Ascending aorta (tissue), 2 donors: ENCODE measurements at regions not wholly inside any gene's neighbourhood (a gene's known extent, or its start where the extent isn't known, plus 50 kb on each side); places are given as distances from the start of the nearest gene placed in this dataset.

ENCODE experiments used
- DNase-seq, 2 donors: peaks; one replicate each; pipeline ENCODE4 v3.0.0-alpha.2; 2019; ENCODE audit warnings: low spot score in 2 of 2
- H3K27ac ChIP-seq, 2 donors: fragments of 200-600 bp; sonication (generic); one replicate each; pipeline ENCODE4 v1.5.1; 2016 to 2017; ENCODE audit warnings: mild to moderate bottlenecking in 1 of 2
- H3K27me3 ChIP-seq: fragments of 200-600 bp; sonication (generic); one replicate; pipeline ENCODE4 v1.5.1; 2017
- H3K36me3 ChIP-seq, 2 donors: fragments of 200-600 bp; sonication (generic); one replicate each; pipeline ENCODE4 v1.5.1; 2016
- H3K4me1 ChIP-seq, 2 donors: fragments of 200-600 bp; sonication (generic); one replicate each; pipeline ENCODE4 v1.5.1; 2016 to 2017; ENCODE audit warnings: mild to moderate bottlenecking in 1 of 2
- H3K4me3 ChIP-seq, 2 donors: fragments of 200-600 bp; sonication (generic); one replicate each; pipeline ENCODE4 v1.5.1; 2016 to 2017; ENCODE audit warnings: mild to moderate bottlenecking in 1 of 2
- H3K9me3 ChIP-seq, 2 donors: fragments of 200-600 bp; sonication (generic); one replicate each; pipeline ENCODE4 v1.5.1; 2016
- intact Hi-C: fragments of 100-400 bp; cut with DNase I; formaldehyde crosslinking; loops from one replicate; pipeline ENCODE4 v1.15.1; 2023
- TF ChIP-seq, protein P1 (sequence below), 3 experiments: fragments of 200-600 bp in 2 of 3; fragments of 450-650 bp in 1 of 3; sonication (generic) in 2 of 3; IDR thresholded peaks; one replicate each; pipeline ENCODE4 v1.5.1; 2016 to 2019; ENCODE audit warnings: antibody characterized with exemption in 3 of 3, mild to moderate bottlenecking in 1 of 3, moderate library complexity in 1 of 3

GRCh38 chr2:147016181-147016580, 828.6 kb upstream of the ACVR2A start:
- H3K9me3 ChIP-seq = no peaks in the 10 kb centered on the region
- TF ChIP-seq, protein P1, sequence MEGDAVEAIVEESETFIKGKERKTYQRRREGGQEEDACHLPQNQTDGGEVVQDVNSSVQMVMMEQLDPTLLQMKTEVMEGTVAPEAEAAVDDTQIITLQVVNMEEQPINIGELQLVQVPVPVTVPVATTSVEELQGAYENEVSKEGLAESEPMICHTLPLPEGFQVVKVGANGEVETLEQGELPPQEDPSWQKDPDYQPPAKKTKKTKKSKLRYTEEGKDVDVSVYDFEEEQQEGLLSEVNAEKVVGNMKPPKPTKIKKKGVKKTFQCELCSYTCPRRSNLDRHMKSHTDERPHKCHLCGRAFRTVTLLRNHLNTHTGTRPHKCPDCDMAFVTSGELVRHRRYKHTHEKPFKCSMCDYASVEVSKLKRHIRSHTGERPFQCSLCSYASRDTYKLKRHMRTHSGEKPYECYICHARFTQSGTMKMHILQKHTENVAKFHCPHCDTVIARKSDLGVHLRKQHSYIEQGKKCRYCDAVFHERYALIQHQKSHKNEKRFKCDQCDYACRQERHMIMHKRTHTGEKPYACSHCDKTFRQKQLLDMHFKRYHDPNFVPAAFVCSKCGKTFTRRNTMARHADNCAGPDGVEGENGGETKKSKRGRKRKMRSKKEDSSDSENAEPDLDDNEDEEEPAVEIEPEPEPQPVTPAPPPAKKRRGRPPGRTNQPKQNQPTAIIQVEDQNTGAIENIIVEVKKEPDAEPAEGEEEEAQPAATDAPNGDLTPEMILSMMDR (IDR thresholded peaks at IDR 0.05) = no peak
- H3K27ac ChIP-seq = no peak overlapping the region
- no peak overlapping the region for H3K4me3 ChIP-seq
- intact Hi-C loops = no loop called here
- no peaks in the 10 kb centered on the region for H3K36me3 ChIP-seq
- H3K4me1 ChIP-seq = no peaks in the 10 kb centered on the region
- no peaks in the 10 kb centered on the region for H3K27me3 ChIP-seq
- no peak for DNase-seq

DNA sequence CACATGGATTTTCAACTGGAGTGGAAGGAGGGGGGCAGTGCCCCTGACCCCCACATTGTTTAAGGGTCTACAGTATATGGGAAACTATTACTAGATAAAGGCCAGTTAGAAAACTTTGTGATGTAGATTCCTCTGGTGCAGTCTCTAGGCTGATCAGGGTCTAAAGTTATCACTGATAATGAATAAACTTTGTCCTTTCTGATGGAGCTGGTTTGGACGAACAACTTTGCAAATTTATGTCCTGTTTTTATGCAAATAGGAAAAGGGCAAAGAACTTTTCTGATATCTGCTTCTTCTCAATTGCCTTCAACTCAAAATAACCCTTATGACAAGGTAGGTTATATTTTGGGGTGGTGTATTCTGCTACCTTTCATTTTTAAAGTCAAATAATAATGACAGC, 829.2 kb upstream of the ACVR2A start:
- H3K9me3 ChIP-seq = no peaks in the 10 kb centered on the region
- no peak overlapping the region for H3K27ac ChIP-seq
- DNase-seq = no peak
- intact Hi-C loops = no loop called here
- H3K36me3 ChIP-seq = no peaks in the 10 kb centered on the region
- TF ChIP-seq, protein P1 (IDR thresholded peaks at IDR 0.05) = no peak
- H3K4me3 ChIP-seq = no peak overlapping the region
- H3K27me3 ChIP-seq = no peaks in the 10 kb centered on the region
- no peaks in the 10 kb centered on the region for H3K4me1 ChIP-seq

GRCh38 chr2:147013696-147014392, 831.0 kb upstream of the ACVR2A start:
- intact Hi-C loops = no loop called here
- Histone ChIP-seq H3K9me3 (no peaks in the 10 kb centered on the region), H3K36me3 (no peaks in the 10 kb centered on the region)

DNA sequence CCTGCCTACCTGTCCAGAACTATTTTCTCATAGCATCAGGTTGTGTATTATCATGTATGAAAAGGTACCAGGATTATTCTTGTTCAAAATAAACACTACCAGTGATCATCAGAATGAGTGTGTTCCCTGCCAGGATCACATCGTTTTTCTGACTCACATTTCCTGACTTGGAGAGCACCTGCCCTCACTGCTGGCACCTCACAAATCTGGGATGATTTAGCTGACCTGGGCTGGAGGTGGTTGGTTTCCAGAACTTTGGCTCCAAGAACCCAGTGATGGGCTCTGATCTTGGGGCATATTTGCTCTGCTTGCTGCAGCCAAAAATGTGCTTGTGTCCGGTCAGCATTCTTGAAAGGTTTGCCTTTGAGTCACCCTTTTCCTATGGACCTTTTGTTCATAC, 836.3 kb upstream of the ACVR2A start:
- no peaks in the 10 kb centered on the region for H3K9me3 ChIP-seq
- no peak for DNase-seq
- H3K4me1 ChIP-seq = no peaks in the 10 kb centered on the region
- H3K36me3 ChIP-seq = no peaks in the 10 kb centered on the region
- H3K27ac ChIP-seq = no peak overlapping the region
- H3K4me3 ChIP-seq = no peak overlapping the region
- no peaks in the 10 kb centered on the region for H3K27me3 ChIP-seq
- intact Hi-C loops = no loop called here
- TF ChIP-seq, protein P1 (IDR thresholded peaks at IDR 0.05) = no peak

More at GRCh38 chr2:147013696-147014392, 831.0 kb upstream of the ACVR2A start:
- TF ChIP-seq, protein P1 (IDR thresholded peaks at IDR 0.05) = no peak
- no peak for DNase-seq
- no peak overlapping the region for H3K4me3 ChIP-seq
- H3K4me1 ChIP-seq = no peaks in the 10 kb centered on the region
- no peak overlapping the region for H3K27ac ChIP-seq
- H3K27me3 ChIP-seq = no peaks in the 10 kb centered on the region

DNA sequence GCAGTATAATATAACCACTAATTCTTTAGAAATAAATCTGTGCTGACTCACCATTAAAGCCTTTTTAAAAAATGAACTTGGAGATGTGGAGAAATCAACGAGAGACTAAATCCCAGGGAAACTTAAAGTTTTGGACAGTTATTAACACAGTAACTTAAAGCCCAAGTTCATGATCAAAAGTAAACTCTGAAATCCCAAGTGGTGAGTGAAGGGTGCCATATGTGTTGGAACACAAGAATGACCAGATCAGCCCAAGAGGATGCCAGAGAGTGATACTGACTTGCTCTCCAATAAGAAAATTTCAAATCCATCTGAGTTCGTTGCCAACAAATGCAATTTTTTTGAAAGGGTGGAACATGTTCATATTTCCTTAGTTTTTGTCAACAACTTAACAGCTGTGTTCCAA, 838.1 kb upstream of the ACVR2A start:
- intact Hi-C loops = no loop called here
- TF ChIP-seq, protein P1 (IDR thresholded peaks at IDR 0.05) = no peak

DNA sequence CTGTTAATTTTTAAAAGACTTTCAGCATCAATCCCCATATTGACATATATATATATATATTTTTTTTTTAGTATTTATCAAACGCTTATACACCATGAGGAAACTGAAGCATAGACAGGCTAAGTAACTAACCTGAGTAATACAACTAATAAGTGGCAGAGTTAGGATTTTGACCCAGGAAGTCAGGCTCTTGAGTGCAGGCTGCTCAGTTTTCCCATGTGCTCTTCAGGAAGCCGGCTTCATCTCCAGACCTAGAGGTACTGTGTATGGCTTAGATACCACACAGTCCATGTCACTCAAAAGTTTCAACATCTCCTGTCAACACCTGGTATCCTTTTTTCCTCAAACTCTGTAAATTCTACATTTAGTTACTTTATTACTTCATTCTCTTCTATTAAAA, 841.7 kb upstream of the ACVR2A start:
- Histone ChIP-seq H3K4me3 (no peak overlapping the region), H3K27me3 (no peaks in the 10 kb centered on the region), H3K27ac (no peak overlapping the region), H3K9me3 (no peaks in the 10 kb centered on the region), H3K36me3 (no peaks in the 10 kb centered on the region), H3K4me1 (no peaks in the 10 kb centered on the region)
- intact Hi-C loops = no loop called here
- TF ChIP-seq, protein P1 (IDR thresholded peaks at IDR 0.05) = no peak
- DNase-seq = no peak

More for the DNA sequence above, 838.1 kb upstream of the ACVR2A start:
- H3K27ac ChIP-seq = no peak overlapping the region
- H3K27me3 ChIP-seq = no peaks in the 10 kb centered on the region
- no peaks in the 10 kb centered on the region for H3K9me3 ChIP-seq
- no peaks in the 10 kb centered on the region for H3K4me1 ChIP-seq
- no peaks in the 10 kb centered on the region for H3K36me3 ChIP-seq
- DNase-seq = no peak
- H3K4me3 ChIP-seq = no peak overlapping the region
